Psoas muscle (tissue), 7 donors: ENCODE measurements at regions not wholly inside any gene's neighbourhood (a gene's known extent, or its start where the extent isn't known, plus 50 kb on each side); places are given as distances from the start of the nearest gene placed in this dataset.

Experiments
- ATAC-seq, 4 donors: fragments of 200-7000 bp; cut with Tn5 transposase; one replicate each; pipeline ENCODE4 v1.9.1; 2020; ENCODE audit warnings: moderate library complexity in 3 of 4, mild to moderate bottlenecking in 2 of 4
- DNase-seq, 2 donors: peaks; one replicate each; pipeline ENCODE4 v3.0.0-alpha.2; 2020
- H3K27ac ChIP-seq: fragments of 200-600 bp; one replicate; pipeline ENCODE4 v1.8.0; 2022
- H3K27me3 ChIP-seq, 3 donors: fragments of 200-600 bp in 1 of 3; one replicate each; pipeline versions ENCODE4 v1.6.1 to v1.8.0; 2013 to 2022; ENCODE audit warnings: low read length in 2 of 3, mild to moderate bottlenecking in 2 of 3, moderate library complexity in 1 of 3; ENCODE audit not compliant: insufficient read depth in 3 of 3
- H3K36me3 ChIP-seq, 2 donors: fragments of 200-600 bp in 1 of 2; one replicate each; pipeline versions ENCODE4 v1.6.1 to v1.8.0; 2013 to 2022; ENCODE audit warnings: low read depth in 1 of 2, mild to moderate bottlenecking in 1 of 2, moderate library complexity in 1 of 2; ENCODE audit not compliant: insufficient read depth in 1 of 2
- H3K4me1 ChIP-seq: fragments of 200-600 bp; one replicate; pipeline ENCODE4 v1.8.0; 2022
- H3K4me3 ChIP-seq: fragments of 200-600 bp; one replicate; pipeline ENCODE4 v1.8.0; 2022; ENCODE audit warnings: mild to moderate bottlenecking
- H3K9me3 ChIP-seq: fragments of 200-600 bp; one replicate; pipeline ENCODE4 v1.8.0; 2022
- WGBS, 3 donors: extraction: QIAGEN DNeasy Blood & Tissue Kit; methylation state at CpG; one replicate each; pipeline versions ENCODE4 v1.1.6 to v1.1.7; 2013; 5-methylcytosine and 5-hydroxymethylcytosine counted together
- intact Hi-C, 2 donors: fragments of 100-400 bp; cut with DNase I; formaldehyde crosslinking; loops; one replicate each; pipeline versions ENCODE4 v1.11.0 to v1.14.2; 2022
- TF ChIP-seq, protein P1 (sequence below): fragments of 200-600 bp; IDR thresholded peaks from one replicate; pipeline ENCODE4 v1.8.0; 2022; ENCODE audit warnings: antibody characterized with exemption
- donor health status: healthy with polysubstance abuse.
- donor health status: DM: no; HTN: no; CAD: no; lungs with moderate emphysema.
- donor health status: Bipolar disorder and iron deficiency.
- donor health status: healthy.
- donor health status: DM: yes; HTN: yes; CAD: no.
- donor health status: DM: no; HTN: no; CAD: no.
- donor health status: DM: yes; HTN: yes; CAD: no.

- Histone ChIP-seq H3K27ac (no peak overlapping the region), H3K9me3 (no peaks in the 10 kb centered on the region), H3K4me3 (no peak overlapping the region), H3K27me3 (no peaks in the 10 kb centered on the region), H3K36me3 (no peaks in the 10 kb centered on the region), H3K4me1 (no peaks in the 10 kb centered on the region)
- TF ChIP-seq, protein P1, sequence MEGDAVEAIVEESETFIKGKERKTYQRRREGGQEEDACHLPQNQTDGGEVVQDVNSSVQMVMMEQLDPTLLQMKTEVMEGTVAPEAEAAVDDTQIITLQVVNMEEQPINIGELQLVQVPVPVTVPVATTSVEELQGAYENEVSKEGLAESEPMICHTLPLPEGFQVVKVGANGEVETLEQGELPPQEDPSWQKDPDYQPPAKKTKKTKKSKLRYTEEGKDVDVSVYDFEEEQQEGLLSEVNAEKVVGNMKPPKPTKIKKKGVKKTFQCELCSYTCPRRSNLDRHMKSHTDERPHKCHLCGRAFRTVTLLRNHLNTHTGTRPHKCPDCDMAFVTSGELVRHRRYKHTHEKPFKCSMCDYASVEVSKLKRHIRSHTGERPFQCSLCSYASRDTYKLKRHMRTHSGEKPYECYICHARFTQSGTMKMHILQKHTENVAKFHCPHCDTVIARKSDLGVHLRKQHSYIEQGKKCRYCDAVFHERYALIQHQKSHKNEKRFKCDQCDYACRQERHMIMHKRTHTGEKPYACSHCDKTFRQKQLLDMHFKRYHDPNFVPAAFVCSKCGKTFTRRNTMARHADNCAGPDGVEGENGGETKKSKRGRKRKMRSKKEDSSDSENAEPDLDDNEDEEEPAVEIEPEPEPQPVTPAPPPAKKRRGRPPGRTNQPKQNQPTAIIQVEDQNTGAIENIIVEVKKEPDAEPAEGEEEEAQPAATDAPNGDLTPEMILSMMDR, result no peak
- no peak for DNase-seq
- ATAC-seq, result no peak
- intact Hi-C loops, result no loop called here
- 82 to 92% (median 87%) methylated on average over 3 of the region's 3 CpGs for WGBS, 3 donors
Measured at GRCh38 chr9:90514877-90515276, 127.7 kb downstream of the DIRAS2 start.

DNA sequence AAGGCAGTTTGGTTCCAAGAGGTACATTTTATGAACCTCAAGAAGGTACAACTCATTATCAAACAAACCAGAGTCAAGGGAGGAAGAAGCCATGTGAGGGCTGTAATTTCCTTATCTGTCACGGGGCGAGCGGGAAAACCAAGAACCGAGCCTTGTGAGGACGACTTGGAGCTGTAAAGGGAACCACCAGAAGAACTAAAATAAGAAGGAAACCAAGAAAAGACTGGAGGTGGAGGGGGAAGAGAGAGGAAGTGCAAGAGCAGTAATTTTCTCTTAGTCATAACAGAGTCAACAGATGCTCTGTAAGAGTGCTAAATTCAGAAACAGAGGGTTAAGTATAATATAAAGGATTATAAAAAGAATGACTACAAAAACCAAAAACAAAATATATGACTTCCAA, 127.1 kb downstream of the DIRAS2 start:
- no peak overlapping the region for H3K27ac ChIP-seq
- intact Hi-C loops, result no loop called here
- H3K36me3 ChIP-seq, result no peaks in the 10 kb centered on the region
- H3K4me3 ChIP-seq, result no peak overlapping the region
- ATAC-seq (no peak), DNase-seq (no peak)
- WGBS, 3 donors, result 82 to 91% (median 90%) methylated on average over 5 of the region's 5 CpGs
- no peaks in the 10 kb centered on the region for H3K9me3 ChIP-seq
- TF ChIP-seq, protein P1, result no peak
- no peaks in the 10 kb centered on the region for H3K27me3 ChIP-seq
- H3K4me1 ChIP-seq, result no peaks in the 10 kb centered on the region

GRCh38 chr9:90517103-90517502, 125.5 kb downstream of the DIRAS2 start:
- H3K4me3 ChIP-seq, result no peak overlapping the region
- H3K9me3 ChIP-seq, result no peaks in the 10 kb centered on the region
- ATAC-seq (no peak), DNase-seq (no peak)
- no peaks in the 10 kb centered on the region for H3K4me1 ChIP-seq
- H3K36me3 ChIP-seq, result no peaks in the 10 kb centered on the region
- no peaks in the 10 kb centered on the region for H3K27me3 ChIP-seq
- intact Hi-C loops, result no loop called here
- H3K27ac ChIP-seq, result no peak overlapping the region
- 43 to 68% (median 50%) methylated on average over 2 of the region's 2 CpGs for WGBS, 3 donors
- TF ChIP-seq, protein P1, result no peak

DNA sequence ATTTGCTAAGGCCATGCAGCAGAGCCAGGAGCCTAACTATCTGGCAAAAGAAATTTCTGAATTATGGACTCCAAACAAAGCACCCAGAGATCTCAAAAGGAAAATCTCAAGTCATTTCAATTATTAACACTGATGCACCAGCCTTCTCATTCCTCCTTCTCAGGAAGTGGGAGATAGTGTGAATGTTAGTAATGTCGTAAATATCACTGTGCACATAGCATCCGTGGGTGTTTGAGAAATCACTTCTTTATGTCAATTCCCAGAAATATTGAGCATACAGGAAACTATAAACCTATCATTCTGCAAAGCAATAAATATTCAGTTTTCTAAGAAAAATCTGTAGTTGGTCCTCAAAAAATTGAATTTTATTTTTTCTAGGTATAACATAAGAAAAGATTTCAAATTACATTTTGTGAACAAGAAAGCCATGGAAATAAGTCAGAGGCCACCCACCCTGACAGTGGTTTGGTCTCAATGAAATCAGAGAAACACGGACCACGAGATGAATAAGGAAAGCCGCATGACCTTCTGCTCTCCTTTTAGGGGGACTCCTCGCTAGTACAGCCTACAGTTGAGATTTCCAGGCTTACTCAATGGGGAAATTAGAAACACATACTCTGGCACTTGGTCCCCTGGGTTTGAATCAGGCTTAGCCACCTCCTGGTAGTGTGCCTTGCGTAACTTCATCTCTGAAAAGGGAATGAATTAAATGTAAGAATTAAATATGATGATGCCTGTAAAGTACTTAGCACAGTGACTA, 120.6 kb downstream of the DIRAS2 start:
- H3K27ac ChIP-seq, result no peak overlapping the region
- WGBS, 3 donors, result 55 to 68% (median 59%) methylated on average over 7 of the region's 7 CpGs
- no peaks in the 10 kb centered on the region for H3K4me1 ChIP-seq
- H3K4me3 ChIP-seq, result no peak overlapping the region
- DNase-seq (no peak), ATAC-seq (no peak)
- H3K27me3 ChIP-seq, result peaks cover 0 to 5% (median 3%) of the 10 kb centered on the region in 3 donors
- no peaks in the 10 kb centered on the region for H3K36me3 ChIP-seq
- intact Hi-C loops, result no loop called here
- H3K9me3 ChIP-seq, result no peaks in the 10 kb centered on the region
- TF ChIP-seq, protein P1, result no peak

- no peak overlapping the region for H3K4me3 ChIP-seq
- DNase-seq (no peak), ATAC-seq (no peak)
- no peak overlapping the region for H3K27ac ChIP-seq
- no peaks in the 10 kb centered on the region for H3K9me3 ChIP-seq
- H3K36me3 ChIP-seq, result no peaks in the 10 kb centered on the region
- intact Hi-C loops, result no loop called here
- TF ChIP-seq, protein P1, result no peak
- no peaks in the 10 kb centered on the region for H3K4me1 ChIP-seq
- WGBS, 3 donors, result 45 to 48% (median 47%) methylated on average over 1 of the region's 1 CpG
- peaks cover 0 to 5% (median 3%) of the 10 kb centered on the region in 3 donors for H3K27me3 ChIP-seq
Measured at GRCh38 chr9:90523958-90524357, 118.7 kb downstream of the DIRAS2 start.
